ENCODE measurements at regions not wholly inside any gene's neighbourhood (a gene's known extent, or its start where the extent isn't known, plus 50 kb on each side); places are given as distances from the start of the nearest gene placed in this dataset.

DNA sequence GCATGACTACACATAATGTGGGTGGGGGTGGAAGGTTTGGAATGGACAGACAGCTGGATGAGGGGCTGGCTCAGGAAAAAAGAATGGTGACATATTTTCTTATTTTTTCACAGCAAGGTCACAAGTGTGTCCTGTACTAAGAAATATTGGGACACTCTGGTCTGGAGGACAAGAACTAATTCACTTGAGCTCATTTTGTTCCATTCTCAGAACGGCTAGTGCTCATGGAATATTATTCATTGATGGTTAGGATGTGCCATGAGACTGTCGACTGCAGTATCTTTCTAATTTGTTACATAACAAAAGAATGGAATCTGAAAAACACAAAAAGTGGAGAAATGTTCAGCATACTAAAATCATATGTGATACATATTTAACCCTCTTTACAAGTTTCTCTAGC lies 149.5 kb downstream of the BMP4 start:
- no peak for DNase-seq

DNA sequence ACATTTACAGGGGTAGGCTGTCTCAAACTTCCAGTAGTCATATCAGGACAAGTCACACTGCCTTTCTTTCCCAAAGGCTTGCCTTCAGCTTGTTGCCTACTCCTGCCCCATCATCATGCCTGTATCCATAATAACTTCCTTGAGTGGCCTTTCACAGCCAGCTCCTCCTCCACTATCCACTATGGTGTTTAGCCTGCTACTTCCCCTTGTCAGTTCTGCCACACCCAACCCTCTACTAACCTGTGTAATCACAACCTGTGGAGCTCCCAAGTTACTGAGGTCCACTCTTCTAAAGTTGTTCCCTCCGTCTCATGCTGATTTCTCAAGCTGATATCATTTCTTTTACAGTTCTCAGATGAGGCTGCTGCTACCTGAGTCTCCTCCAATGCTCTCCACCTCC lies 159.9 kb downstream of the BMP4 start:
- DNase-seq, result no peak

- DNase-seq, result no peak
Measured at GRCh38 chr14:53793790-53794505, 162.7 kb downstream of the BMP4 start.

GRCh38 chr14:53792909-53793308 lies 163.7 kb downstream of the BMP4 start:
- no peak for DNase-seq

- no peak for DNase-seq
Measured at GRCh38 chr14:53790731-53791500, 165.7 kb downstream of the BMP4 start.

DNA sequence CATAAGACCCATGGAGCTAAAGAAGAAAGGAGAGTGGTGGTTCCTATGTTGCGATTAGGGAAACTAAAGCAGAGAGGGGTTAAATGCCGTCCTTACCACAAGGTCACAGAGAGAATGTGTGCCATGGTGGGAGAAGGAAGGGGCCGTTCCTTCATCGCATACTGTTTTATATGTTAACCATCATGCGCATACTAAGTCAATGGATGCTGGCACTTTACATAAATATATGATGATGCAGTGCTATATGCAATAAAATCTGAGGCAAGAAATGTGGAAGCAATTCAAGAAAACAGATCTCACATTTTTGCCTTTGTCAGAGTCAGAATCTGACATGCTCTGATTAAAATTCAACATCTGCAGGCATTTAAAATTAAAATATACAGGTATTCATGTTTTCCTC lies 168.1 kb downstream of the BMP4 start:
- no peak for DNase-seq

GRCh38 chr14:53786045-53786444 lies 170.6 kb downstream of the BMP4 start:
- DNase-seq, result no peak

DNA sequence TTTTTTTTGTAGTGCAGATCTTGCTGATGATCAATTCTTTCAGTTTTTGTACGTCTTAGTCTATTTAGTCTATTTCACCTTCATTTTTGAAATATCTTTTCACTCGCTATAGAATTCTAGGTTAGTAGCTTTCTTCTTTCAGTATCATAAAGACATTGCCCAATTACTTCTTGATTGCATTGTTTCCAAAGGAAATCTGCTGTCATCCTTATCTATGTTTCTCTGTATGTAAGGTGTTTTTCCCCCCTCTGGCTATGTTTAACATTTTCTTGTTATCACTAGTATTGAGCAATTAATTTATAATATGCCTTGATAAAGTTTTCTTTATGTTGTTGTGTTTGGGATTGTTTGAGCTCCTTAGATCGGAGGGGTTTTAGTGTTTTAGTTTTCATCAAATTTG lies 171.9 kb downstream of the BMP4 start:
- no peak for DNase-seq

- DNase-seq, result no peak
Measured at GRCh38 chr14:53783256-53783655, 173.4 kb downstream of the BMP4 start.

GRCh38 chr14:53780051-53780555 lies 176.5 kb downstream of the BMP4 start:
- no peak for DNase-seq

GRCh38 chr14:53779301-53779700 lies 177.3 kb downstream of the BMP4 start:
- DNase-seq, result no peak

DNA sequence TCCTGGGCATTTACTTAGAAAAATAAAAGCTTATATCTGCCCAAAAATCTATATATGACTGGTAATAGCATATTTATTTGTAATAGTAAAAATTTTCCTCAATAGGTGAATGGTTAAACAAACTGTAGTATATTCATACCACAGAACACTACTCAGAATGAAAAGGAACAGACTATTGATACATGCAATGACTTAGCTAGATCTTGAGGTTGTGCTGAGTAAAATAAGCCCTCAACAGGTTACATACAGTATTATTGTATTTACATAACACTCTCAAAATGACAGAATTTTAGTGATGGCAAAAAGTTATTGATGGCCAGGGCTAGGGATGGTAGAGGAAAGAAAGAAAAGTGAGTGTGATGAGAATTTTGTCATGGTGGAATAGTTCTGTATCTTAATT lies 178.4 kb downstream of the BMP4 start:
- no peak for DNase-seq

DNA sequence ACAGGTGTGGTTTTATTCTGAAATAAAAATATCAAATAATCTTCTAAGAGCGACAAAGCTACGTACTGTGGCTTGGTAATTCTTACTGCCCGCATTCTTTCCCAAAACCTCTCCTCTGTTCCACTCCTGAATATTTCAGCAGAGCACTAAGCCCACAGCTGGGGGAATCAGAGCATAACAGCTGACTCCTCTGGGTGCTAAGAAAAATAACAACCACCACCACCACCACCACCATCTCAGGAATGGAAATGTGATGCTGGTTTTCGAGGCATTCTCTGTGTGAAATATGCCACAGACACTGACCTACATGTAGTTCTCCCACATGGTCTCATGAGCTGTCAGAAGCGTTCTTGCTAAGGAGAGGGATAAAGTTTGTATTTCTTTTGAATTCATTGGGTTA lies 183.7 kb downstream of the BMP4 start:
- DNase-seq, result no peak

- DNase-seq, result no peak
Measured at GRCh38 chr14:53767566-53767965, 189.1 kb downstream of the BMP4 start.

GRCh38 chr14:53766601-53767000 lies 190.0 kb downstream of the BMP4 start:
- DNase-seq, result no peak

DNA sequence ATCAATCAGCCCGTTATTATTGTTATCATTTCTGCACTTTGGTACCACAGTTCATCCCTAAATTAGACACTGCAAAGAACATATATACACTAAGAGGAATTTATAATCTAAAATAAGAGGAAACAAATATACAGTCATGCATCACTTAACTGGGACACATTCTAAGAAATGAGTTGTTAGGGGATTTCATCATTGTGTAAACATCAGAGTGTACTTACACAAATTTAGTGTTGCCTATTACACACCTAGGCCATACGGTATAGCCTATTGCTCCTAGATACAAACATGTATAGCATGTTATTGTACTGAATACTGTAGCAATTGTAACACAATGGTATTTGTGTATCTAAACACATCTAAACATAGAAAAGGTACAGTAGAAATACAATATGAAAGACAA lies 190.5 kb downstream of the BMP4 start:
- no peak for DNase-seq

DNA sequence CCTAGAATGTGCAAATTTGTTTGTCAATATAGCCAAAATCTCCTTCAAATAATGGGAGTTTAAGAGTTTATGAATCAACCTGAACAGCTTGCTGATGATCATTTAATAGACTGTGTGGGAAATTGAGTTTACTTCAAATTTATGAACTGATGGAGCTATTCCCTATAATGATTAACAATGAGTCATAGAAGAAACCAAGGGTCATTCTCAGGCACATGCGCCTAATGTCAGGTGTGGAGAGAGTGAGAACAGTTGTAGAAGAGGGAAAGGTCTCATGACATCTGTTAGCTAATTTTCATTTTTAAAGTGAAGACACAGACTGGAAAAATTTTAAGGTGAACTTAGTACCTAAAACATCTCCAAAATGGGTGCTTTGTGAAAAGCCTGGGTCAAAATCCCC lies 191.8 kb downstream of the BMP4 start:
- DNase-seq, result no peak

GRCh38 chr14:53758141-53758540 lies 198.5 kb downstream of the BMP4 start:
- no peak for DNase-seq

DNA sequence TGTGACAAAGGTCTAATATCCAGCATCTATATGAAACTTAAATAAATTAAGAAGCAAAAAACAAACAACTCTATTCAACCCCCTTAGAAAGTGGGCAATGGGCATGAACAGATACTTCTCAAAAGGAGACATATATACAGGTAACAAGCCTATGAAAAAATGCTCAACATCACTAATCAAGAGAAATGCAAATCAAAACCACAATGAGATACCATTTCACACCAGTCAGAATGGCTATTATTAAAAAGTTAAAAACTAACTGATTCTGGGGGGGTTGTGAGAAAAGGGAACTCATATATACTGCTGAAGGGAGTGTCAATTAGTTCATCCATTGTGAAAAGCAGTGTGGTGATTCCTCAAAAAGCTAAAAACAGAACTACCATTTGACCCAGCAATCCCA lies 198.9 kb downstream of the BMP4 start:
- DNase-seq, result no peak

DNA sequence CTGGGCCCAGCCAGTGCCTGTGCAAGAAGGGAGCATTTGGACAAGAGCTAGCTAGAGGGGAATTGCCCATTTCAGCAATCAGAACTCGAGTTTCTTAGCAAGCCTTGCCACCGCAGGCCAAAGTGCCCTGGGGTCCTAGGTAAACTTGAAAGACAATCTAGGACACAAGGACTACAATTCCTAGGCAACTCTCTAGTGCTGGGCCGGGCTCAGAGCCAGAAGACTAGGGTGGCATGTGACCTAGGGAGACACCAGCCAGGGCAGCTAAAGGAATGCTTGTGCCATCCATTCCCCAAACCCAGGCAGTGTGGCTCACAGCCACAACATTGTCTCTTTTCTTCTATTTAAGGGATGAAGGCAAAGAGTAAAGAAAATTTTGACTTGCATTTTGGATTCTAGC lies 205.0 kb downstream of the BMP4 start:
- DNase-seq, result no peak

GRCh38 chr14:53748691-53749090 lies 207.9 kb downstream of the BMP4 start:
- no peak for DNase-seq

GRCh38 chr14:53744857-53745256 lies 211.8 kb downstream of the BMP4 start:
- no peak for DNase-seq

DNA sequence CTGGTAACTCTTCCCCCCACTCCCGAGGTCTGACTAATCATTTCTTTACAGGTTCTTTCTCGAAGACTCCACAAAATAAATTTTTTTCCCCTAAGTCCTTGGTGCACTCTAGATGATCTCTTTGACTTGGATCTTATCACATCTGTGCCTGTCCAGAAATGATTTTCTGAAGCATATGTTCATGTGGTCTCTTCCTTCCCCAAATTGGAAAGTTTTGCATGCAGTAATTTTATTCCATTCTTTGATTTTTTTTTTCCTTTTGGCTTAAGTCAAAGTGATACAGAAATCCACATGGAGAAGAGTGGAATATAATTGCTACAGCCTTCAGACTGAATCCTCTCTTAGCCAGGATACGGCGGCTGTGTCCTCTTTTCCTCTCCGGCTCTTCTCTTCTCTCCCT lies 213.3 kb downstream of the BMP4 start:
- no peak for DNase-seq

DNA sequence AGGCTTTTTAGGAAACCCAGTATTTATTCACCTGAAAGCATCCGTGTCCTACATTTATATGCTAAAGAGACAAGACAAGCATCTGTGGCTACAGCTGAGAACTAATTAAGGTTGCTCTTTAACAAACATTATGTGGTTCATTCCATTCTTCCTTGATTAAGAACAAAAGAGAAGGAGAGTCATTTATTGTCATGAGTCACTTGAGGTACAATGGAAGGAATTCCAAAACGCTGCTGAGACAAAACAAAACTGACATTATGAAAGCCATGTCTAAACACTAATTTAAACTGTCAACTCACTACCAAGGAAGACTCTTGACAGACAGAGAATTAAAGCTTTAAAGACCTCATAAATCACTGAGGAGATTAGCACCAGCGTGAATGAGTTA lies 214.4 kb downstream of the BMP4 start:
- DNase-seq, result no peak
